HG02588 (cell line): ENCODE measurements at regions not wholly inside any gene's neighbourhood (a gene's known extent, or its start where the extent isn't known, plus 50 kb on each side); places are given as distances from the start of the nearest gene placed in this dataset.

Experiments used
- ATAC-seq: cut with Tn5 transposase; IDR thresholded peaks from one replicate; pipeline ENCODE4 v1.9.1; 2021; ENCODE audit warnings: mild to moderate bottlenecking, moderate library complexity; ENCODE audit not compliant: unreplicated experiment

GRCh38 chr20:24790746-24791283, 158.3 kb upstream of the CST7 start:
- no peak for ATAC-seq

- ATAC-seq = no peak
These were observed 157.1 kb upstream of the CST7 start for GRCh38 chr20:24791953-24792352.

GRCh38 chr20:24792641-24793495, 156.2 kb upstream of the CST7 start:
- no peak for ATAC-seq

- no peak for ATAC-seq
These were observed 153.6 kb upstream of the CST7 start for GRCh38 chr20:24795436-24795835.

- no peak for ATAC-seq
These were observed 152.8 kb upstream of the CST7 start for GRCh38 chr20:24796236-24796635.

GRCh38 chr20:24797113-24797512, 152.0 kb upstream of the CST7 start:
- no peak for ATAC-seq

GRCh38 chr20:24797745-24798655, 151.1 kb upstream of the CST7 start:
- no peak for ATAC-seq

- no peak for ATAC-seq
These were observed 150.0 kb upstream of the CST7 start for GRCh38 chr20:24798930-24799705.

GRCh38 chr20:24799971-24800580, 149.0 kb upstream of the CST7 start:
- ATAC-seq = no peak

- ATAC-seq = no peak
These were observed 146.7 kb upstream of the CST7 start for GRCh38 chr20:24802286-24802820.

GRCh38 chr20:24804481-24805206, 144.4 kb upstream of the CST7 start:
- ATAC-seq = no peak

GRCh38 chr20:24805456-24806238, 143.4 kb upstream of the CST7 start:
- no peak for ATAC-seq

- ATAC-seq = no peak
These were observed 142.1 kb upstream of the CST7 start for GRCh38 chr20:24806705-24807676.

- ATAC-seq = no peak
These were observed 140.5 kb upstream of the CST7 start for GRCh38 chr20:24808616-24809015.

GRCh38 chr20:24809606-24810005, 139.5 kb upstream of the CST7 start:
- no peak for ATAC-seq

GRCh38 chr20:24810676-24811407, 138.2 kb upstream of the CST7 start:
- no peak for ATAC-seq

GRCh38 chr20:24812373-24812772, 136.7 kb upstream of the CST7 start:
- ATAC-seq = no peak
